H1 (cell line): ENCODE measurements at regions not wholly inside any gene's neighbourhood (a gene's known extent, or its start where the extent isn't known, plus 50 kb on each side); places are given as distances from the start of the nearest gene placed in this dataset.

Experiments
- RNF2 ChIP-seq: fragments of 200-900, 300-1000 bp; sonication (generic); IDR thresholded peaks from 2 replicates; pipeline ENCODE4 v1.7.1; 2016; ENCODE audit warnings: borderline replicate concordance, low read depth, mild to moderate bottlenecking, antibody characterized with exemption, low read length; ENCODE audit not compliant: poor library complexity, severe bottlenecking; ENCODE audit errors: missing control alignments
- SIX5 ChIP-seq: IDR thresholded peaks from 2 replicates; pipeline ENCODE4 v1.6.1; 2011; ENCODE audit warnings: mild to moderate bottlenecking, low read depth, low read length
- TBP ChIP-seq: IDR thresholded peaks from 2 replicates; pipeline ENCODE4 v1.6.1; 2011; ENCODE audit warnings: low read depth, low read length, improper control_type of control experiment
- TEAD4 ChIP-seq: IDR thresholded peaks from 2 replicates; pipeline ENCODE4 v1.6.1; 2012; ENCODE audit warnings: low read depth, low read length, inconsistent platforms, mixed read lengths

DNA sequence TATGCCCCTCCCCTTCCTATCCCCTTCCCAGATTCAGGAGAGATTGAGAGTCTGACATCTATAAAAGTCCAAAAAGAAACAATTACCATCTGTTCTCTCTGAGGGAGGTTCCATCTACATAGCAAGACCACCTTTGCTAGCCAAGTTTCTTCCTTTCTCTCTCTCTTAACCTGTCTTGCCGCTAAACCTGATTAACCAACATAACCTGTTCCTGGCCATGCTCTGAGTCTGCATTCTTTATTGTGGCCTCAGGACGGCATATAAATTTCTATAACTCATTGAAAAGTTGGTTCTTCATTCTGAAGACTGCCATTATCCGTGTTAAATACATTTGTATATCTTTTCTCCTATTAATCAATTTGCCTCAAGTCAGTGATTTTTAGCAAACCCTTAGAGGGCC lies 594.0 kb downstream of the KCNH5 start (continued):
- TF ChIP-seq RNF2 (no peak), SIX5 (no peak), TBP (no peak), TEAD4 (no peak)
